ENCODE measurements at regions not wholly inside any gene's neighbourhood (a gene's known extent, or its start where the extent isn't known, plus 50 kb on each side); places are given as distances from the start of the nearest gene placed in this dataset.

DNA sequence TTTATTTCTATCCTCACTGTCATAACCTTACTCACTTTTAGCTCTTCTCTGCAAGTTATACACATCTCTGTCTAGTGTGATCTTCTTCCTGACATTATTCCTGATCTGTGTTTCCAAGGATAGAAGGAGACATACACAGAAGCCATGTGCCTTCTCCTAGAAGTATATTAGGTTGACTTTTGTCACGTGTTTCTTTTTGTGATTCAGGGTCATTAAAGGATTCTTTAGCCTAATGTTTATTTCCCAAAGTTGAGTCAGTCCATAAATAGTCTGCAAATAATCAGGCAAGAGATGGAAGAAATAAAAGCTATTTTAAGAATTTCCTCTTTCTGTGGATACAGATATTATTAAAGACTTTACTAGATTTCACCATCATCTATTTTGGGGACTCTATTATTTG is 214.1 kb upstream of the GOT2 start:
- TF ChIP-seq, protein P1, sequence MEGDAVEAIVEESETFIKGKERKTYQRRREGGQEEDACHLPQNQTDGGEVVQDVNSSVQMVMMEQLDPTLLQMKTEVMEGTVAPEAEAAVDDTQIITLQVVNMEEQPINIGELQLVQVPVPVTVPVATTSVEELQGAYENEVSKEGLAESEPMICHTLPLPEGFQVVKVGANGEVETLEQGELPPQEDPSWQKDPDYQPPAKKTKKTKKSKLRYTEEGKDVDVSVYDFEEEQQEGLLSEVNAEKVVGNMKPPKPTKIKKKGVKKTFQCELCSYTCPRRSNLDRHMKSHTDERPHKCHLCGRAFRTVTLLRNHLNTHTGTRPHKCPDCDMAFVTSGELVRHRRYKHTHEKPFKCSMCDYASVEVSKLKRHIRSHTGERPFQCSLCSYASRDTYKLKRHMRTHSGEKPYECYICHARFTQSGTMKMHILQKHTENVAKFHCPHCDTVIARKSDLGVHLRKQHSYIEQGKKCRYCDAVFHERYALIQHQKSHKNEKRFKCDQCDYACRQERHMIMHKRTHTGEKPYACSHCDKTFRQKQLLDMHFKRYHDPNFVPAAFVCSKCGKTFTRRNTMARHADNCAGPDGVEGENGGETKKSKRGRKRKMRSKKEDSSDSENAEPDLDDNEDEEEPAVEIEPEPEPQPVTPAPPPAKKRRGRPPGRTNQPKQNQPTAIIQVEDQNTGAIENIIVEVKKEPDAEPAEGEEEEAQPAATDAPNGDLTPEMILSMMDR (IDR thresholded peaks at IDR 0.05; ENCODE audit: low read depth, low read length): no peak
- H3K36me3 ChIP-seq: no peaks in the 10 kb centered on the region

GRCh38 chr16:58940609-58941008 is 206.5 kb upstream of the GOT2 start:
- H3K4me1 ChIP-seq (ENCODE audit: low read depth): peaks cover 8% of the 10 kb centered on the region
- no peaks in the 10 kb centered on the region for H3K36me3 ChIP-seq
- no peaks in the 10 kb centered on the region for H3K9me3 ChIP-seq (ENCODE audit: low read depth)
- H3K4me3 ChIP-seq: no peak overlapping the region
- no peak for DNase-seq (ENCODE audit: low read depth in 1 of 2, low spot score in 1 of 2)
- H3K27me3 ChIP-seq: no peaks in the 10 kb centered on the region
- H3K27ac ChIP-seq: no peak overlapping the region
- TF ChIP-seq, protein P1 (IDR thresholded peaks at IDR 0.05; ENCODE audit: low read depth, low read length): no peak

More for the DNA sequence above, 214.1 kb upstream of the GOT2 start:
- Histone ChIP-seq H3K4me3 (no peak overlapping the region), H3K27ac (no peak overlapping the region), H3K4me1 (ENCODE audit: low read depth) (no peaks in the 10 kb centered on the region), H3K27me3 (no peaks in the 10 kb centered on the region), H3K9me3 (ENCODE audit: low read depth) (no peaks in the 10 kb centered on the region)
- no peak for DNase-seq (ENCODE audit: low read depth in 1 of 2, low spot score in 1 of 2)

GRCh38 chr16:58938811-58939210 is 204.7 kb upstream of the GOT2 start:
- peak in 1 of 2 donors; percentile 14 for DNase-seq (ENCODE audit: low read depth in 1 of 2, low spot score in 1 of 2)

GRCh38 chr16:58937661-58938060 is 203.5 kb upstream of the GOT2 start:
- Histone ChIP-seq H3K9me3 (ENCODE audit: low read depth) (no peaks in the 10 kb centered on the region), H3K27me3 (no peaks in the 10 kb centered on the region), H3K4me3 (no peak overlapping the region), H3K36me3 (no peaks in the 10 kb centered on the region), H3K4me1 (ENCODE audit: low read depth) (peaks cover 8% of the 10 kb centered on the region), H3K27ac (no peak overlapping the region)
- no peak for DNase-seq (ENCODE audit: low read depth in 1 of 2, low spot score in 1 of 2)
- TF ChIP-seq, protein P1 (IDR thresholded peaks at IDR 0.05; ENCODE audit: low read depth, low read length): no peak

More at GRCh38 chr16:58938811-58939210, 204.7 kb upstream of the GOT2 start:
- TF ChIP-seq, protein P1 (IDR thresholded peaks at IDR 0.05; ENCODE audit: low read depth, low read length): no peak
- Histone ChIP-seq H3K36me3 (no peaks in the 10 kb centered on the region), H3K27me3 (no peaks in the 10 kb centered on the region), H3K27ac (no peak overlapping the region), H3K4me1 (ENCODE audit: low read depth) (peaks cover 8% of the 10 kb centered on the region), H3K9me3 (ENCODE audit: low read depth) (no peaks in the 10 kb centered on the region), H3K4me3 (no peak overlapping the region)

- Histone ChIP-seq H3K9me3 (ENCODE audit: low read depth) (no peaks in the 10 kb centered on the region), H3K4me1 (ENCODE audit: low read depth) (no peaks in the 10 kb centered on the region), H3K27me3 (no peaks in the 10 kb centered on the region), H3K27ac (no peak overlapping the region), H3K4me3 (no peak overlapping the region), H3K36me3 (no peaks in the 10 kb centered on the region)
- DNase-seq (ENCODE audit: low read depth in 1 of 2, low spot score in 1 of 2): no peak
- TF ChIP-seq, protein P1 (IDR thresholded peaks at IDR 0.05; ENCODE audit: low read depth, low read length): no peak
These were observed 199.1 kb upstream of the GOT2 start for GRCh38 chr16:58933186-58933585.

DNA sequence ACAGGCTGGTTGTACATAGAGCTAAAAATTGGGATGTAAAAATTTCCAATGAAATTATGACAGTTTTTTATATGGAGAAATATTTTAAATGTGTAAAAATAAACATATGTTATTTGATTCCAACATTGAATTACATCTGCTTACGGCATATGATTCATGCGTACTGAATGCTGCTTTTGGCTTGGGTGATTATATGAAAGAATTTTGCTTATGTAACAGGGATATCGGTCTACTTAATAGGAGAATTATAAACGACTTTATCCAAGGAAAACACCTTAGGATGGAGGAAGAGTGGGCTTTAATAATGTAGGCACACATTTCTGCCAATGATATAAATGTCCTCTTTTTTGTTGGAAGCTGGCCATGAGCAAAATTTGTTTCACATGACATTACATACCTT is 197.3 kb upstream of the GOT2 start:
- Histone ChIP-seq H3K4me1 (ENCODE audit: low read depth) (no peaks in the 10 kb centered on the region), H3K36me3 (no peaks in the 10 kb centered on the region), H3K9me3 (ENCODE audit: low read depth) (no peaks in the 10 kb centered on the region), H3K4me3 (no peak overlapping the region), H3K27ac (no peak overlapping the region), H3K27me3 (no peaks in the 10 kb centered on the region)
- no peak for DNase-seq (ENCODE audit: low read depth in 1 of 2, low spot score in 1 of 2)
- TF ChIP-seq, protein P1 (IDR thresholded peaks at IDR 0.05; ENCODE audit: low read depth, low read length): no peak

Measured in cardiac muscle cell (in vitro differentiated cells and primary cell).